ENCODE measurements at regions not wholly inside any gene's neighbourhood (a gene's known extent, or its start where the extent isn't known, plus 50 kb on each side); places are given as distances from the start of the nearest gene placed in this dataset.

DNA sequence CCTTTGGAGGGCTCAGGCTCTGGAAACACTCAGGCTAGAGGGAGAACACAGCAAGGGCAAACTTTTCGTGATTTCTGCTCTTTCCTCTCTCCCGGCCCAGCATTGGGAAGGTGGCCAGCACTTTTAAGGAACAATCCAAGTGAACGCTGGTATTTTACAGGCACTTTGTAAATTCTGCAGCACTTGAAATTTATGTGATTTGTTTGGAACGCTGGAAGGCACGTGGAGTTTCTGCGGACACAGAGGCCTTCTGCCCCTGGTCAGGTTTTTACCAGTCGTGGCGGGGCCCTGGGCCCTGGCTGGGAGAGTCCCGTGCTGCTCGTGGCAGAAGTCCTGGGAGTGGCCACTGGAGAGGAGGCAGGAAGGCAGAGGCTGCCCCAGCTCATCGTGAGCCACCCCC, 188.6 kb downstream of the ENGASE start:
- no peak for DNase-seq

DNA sequence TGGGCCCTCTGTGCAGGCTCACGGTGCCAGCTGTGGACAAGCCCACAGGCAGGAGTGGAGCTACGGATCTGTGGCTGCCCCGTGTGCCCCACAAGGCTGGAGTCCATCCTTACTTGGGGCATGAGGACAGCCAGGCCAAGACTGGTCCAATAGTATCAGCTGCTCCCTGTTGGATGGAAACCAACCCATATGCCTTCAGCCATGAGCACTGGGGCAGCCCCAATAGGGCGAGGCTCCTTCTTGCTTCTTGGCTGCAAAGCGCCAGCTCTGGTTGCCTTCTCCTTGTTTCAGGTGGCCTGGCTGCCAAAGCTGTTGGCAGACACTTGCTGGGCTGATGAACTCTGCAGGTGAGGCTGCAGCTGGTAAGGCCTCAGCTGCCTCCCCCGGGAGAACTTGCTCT, 188.0 kb downstream of the ENGASE start:
- DNase-seq, result no peak

DNA sequence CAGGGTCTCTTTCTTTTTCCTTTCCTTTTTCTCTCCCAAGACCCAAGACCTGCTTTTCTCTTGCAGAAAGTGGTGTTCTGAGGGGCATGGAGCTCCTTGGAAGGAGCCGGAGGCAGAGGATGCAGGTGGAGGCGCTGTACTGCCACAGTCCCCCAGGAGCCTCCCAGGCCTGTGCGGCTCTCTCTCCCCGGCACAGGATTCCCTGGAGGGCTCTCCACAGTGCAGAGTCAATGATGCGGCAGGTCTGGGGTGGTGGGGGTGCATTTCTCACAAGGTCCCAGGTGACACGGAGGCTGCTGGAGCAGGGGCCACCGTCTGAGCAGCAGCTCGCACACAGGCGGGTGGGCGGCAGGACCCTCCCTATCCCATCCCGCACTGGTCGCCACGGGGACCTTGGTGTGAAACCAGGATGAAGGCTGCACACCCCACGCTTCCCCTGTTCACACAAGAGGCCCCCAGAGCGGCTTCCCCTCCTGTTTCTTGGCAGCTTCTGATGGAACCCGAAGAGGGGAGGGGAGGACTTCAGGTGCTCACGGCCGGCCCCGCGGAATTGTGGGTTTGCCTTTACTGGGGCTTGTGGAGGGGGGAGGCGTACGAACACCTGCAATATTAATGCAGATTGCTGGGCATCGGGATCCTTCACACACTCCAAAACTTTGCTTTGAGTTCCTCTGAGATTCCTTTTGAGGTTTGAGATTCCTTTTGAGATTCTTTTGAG, 186.9 kb downstream of the ENGASE start:
- DNase-seq, result peak; percentile 75

- DNase-seq, result no peak
These were observed 184.2 kb downstream of the ENGASE start for GRCh38 chr17:79258843-79259242.

DNA sequence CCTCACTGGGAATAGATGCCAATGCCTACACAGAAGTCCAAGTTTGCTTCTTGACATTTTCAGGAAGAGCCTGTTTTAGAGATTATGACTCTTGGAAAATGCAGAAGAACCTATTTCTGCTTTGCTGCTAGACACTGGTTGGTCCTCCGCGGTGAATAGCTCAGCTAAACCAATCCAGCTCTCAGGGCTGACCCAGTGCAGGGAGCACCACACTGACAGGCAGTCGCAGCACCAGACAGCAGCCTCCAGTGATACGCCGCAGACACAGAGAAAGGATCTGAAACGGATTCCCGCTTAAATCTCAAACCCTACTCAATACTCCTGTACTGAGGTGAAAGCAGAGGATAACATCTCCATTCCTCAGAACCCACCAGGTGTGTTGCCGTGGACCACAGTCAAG, 183.4 kb downstream of the ENGASE start:
- DNase-seq, result no peak

GRCh38 chr17:79255926-79256585, 181.4 kb downstream of the ENGASE start:
- DNase-seq, result no peak

DNA sequence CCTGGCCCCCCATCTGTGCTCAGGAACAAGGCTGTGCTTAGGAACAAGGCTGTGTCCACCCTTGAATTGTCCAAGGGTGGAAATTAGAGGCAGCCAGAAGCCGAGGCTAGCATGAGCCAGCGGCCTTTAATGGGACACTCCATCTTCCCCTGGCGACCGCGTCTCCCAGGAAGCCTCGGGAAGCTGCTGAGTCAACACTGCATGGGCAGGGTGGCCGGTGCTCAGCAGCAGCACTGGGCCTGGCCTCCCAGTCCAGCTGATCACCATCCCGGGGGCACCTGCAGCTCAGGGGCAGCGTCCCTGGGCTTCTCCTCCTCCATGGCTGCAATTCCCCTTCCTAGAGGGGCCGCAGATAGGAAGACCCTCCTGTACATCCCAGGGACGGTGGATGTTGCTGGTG, 180.8 kb downstream of the ENGASE start:
- DNase-seq, result no peak

GRCh38 chr17:79255046-79255445, 180.4 kb downstream of the ENGASE start:
- no peak for DNase-seq

DNA sequence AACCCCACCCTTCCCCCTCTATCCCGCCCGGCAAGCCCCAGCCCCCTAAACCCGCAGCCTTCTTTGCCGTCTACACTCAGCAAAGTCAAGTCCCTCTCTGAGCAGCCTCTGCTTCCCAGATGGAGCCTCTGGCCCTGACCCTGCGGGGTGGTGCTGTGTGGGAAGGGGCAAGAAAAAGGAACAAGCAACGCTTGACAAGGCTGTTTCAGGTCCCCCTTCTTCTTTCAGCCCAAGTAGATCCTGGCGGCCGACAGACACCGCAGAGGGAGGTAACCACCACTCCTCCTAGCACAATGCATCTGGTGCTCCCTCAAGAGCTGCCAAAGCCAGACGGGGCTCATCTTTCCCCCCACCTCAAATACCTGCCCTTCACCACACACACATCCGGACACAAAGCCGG, 178.3 kb downstream of the ENGASE start:
- DNase-seq, result no peak

DNA sequence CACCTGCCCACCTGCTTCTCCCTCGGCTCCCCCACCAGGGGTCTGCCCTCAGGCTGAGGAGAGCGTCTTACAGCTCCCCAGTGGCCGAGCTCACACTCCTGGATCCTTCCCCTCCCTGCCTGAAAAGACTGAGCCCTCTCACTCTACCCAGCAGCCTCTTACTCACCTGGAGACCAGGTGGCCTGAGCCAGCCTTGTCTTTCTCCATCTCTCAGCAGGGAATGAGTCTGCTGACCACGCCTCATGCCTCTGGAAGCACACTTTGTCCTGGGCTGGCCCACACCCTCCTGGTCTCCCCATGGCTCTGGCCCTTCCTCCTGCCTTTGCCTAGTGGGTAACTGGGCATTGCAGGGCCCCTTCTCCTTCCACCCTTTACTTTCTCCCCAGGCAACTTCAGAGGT, 177.2 kb downstream of the ENGASE start:
- no peak for DNase-seq

GRCh38 chr17:79249929-79250521, 175.4 kb downstream of the ENGASE start:
- DNase-seq, result no peak

- DNase-seq, result no peak
These were observed 174.3 kb downstream of the ENGASE start for GRCh38 chr17:79248843-79249493.

GRCh38 chr17:79246225-79247190, 171.9 kb downstream of the ENGASE start:
- no peak for DNase-seq

- no peak for DNase-seq
These were observed 170.0 kb downstream of the ENGASE start for GRCh38 chr17:79244665-79245064.

GRCh38 chr17:79243996-79244395, 169.4 kb downstream of the ENGASE start:
- DNase-seq, result no peak

DNA sequence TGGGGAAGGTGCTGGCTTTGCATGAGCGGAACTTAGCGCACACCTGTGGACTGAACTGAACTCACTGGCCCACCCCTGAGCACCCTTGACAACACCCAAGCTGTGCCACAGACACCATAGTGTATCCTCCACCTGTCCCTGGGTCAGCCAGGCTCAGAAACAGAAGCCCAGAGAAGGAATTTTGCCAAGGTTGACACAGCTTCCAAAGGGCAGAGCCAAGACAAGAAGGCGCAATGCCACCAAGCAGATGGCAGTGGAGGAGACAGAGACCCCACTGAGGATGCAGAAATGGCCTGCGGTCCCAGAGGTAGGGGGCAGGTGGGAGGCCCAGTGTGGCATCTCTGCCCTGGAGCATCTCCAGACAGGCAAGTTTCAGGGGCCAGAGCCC, 169.0 kb downstream of the ENGASE start:
- DNase-seq, result no peak

- DNase-seq, result no peak
These were observed 168.4 kb downstream of the ENGASE start for GRCh38 chr17:79242873-79243602.

DNA sequence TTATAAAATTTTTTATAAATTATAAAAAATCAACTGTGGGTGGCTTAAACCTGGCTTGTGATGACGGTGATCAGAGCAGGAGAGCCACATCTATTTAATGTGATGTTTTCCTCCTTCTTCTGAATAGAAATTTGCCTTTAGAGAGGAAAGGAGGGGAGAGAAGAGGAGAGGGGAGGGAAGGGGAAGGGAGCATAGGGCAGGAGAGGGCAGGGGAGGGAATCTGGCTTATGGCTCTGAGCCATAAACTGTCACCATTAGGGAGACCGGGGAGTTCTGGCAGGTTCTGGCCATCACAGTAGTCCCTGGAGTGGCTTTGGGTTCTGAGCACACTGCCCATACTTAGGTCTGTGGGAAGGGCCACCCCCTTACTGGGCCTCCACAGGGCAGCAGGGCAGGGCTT, 167.8 kb downstream of the ENGASE start:
- DNase-seq, result no peak

DNA sequence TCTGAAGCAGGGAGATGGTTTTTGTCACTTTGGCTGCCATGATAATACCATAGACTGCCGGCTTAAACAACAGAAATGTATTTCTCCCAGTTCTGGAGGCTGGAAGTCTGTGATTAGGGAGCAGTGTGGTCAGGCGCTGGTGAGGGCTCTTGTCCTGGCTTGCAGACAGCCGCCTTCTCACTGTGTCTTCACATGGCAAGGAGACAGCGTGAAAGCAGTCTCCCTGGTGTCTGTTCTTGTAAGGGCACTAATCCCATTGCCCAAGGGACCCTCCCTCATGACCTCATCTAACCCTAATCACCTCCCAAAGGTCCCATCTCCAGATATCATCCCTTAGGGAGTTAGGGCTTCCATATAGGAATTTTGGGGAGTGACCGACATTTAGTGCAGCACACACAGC, 167.0 kb downstream of the ENGASE start:
- DNase-seq, result no peak

- no peak for DNase-seq
These were observed 164.6 kb downstream of the ENGASE start for GRCh38 chr17:79239205-79239604.

- no peak for DNase-seq
These were observed 162.9 kb downstream of the ENGASE start for GRCh38 chr17:79237448-79238053.

- DNase-seq, result no peak
These were observed 161.2 kb downstream of the ENGASE start for GRCh38 chr17:79235808-79236207.

All from NCI-H2171 (cell line).